ENCODE measurements at regions not wholly inside any gene's neighbourhood (a gene's known extent, or its start where the extent isn't known, plus 50 kb on each side); places are given as distances from the start of the nearest gene placed in this dataset.

GRCh38 chr6:110033101-110033500 is 55.0 kb downstream of the GPR6 start:
- no peak for DNase-seq
- no peaks in the 10 kb centered on the region for H3K27me3 Mint-ChIP-seq (ENCODE audit: low read depth)
- H3K4me3 Mint-ChIP-seq, result no peak overlapping the region
- no peak for ATAC-seq (replicated peaks in 1 of 2)
- H3K9me3 Mint-ChIP-seq, result no peaks in the 10 kb centered on the region
- no peaks in the 10 kb centered on the region for H3K4me1 Mint-ChIP-seq (ENCODE audit: low read depth)
- no peaks in the 10 kb centered on the region for H3K36me3 Mint-ChIP-seq (ENCODE audit: insufficient read depth in 2 of 2)
- H3K27ac Mint-ChIP-seq, result no peak overlapping the region

- Mint-ChIP-seq H3K4me3 (no peak overlapping the region), H3K27ac (no peak overlapping the region), H3K36me3 (ENCODE audit: insufficient read depth in 2 of 2) (no peaks in the 10 kb centered on the region), H3K9me3 (no peaks in the 10 kb centered on the region), H3K4me1 (ENCODE audit: low read depth) (peaks cover 5% of the 10 kb centered on the region), H3K27me3 (ENCODE audit: low read depth) (no peaks in the 10 kb centered on the region)
- DNase-seq, result no peak
- no peak for ATAC-seq (replicated peaks in 1 of 2)
These were observed 55.9 kb downstream of the GPR6 start for GRCh38 chr6:110033749-110034666.

- no peaks in the 10 kb centered on the region for H3K36me3 Mint-ChIP-seq (ENCODE audit: insufficient read depth in 2 of 2)
- no peaks in the 10 kb centered on the region for H3K9me3 Mint-ChIP-seq
- no peak overlapping the region for H3K4me3 Mint-ChIP-seq
- no peak for ATAC-seq (replicated peaks in 1 of 2)
- no peak overlapping the region for H3K27ac Mint-ChIP-seq
- H3K27me3 Mint-ChIP-seq (ENCODE audit: low read depth), result no peaks in the 10 kb centered on the region
- DNase-seq, result no peak
- peaks cover 11% of the 10 kb centered on the region for H3K4me1 Mint-ChIP-seq (ENCODE audit: low read depth)
These were observed 56.5 kb downstream of the GPR6 start for GRCh38 chr6:110034667-110035036.

GRCh38 chr6:110035321-110035720 is 57.2 kb downstream of the GPR6 start:
- H3K4me1 Mint-ChIP-seq (ENCODE audit: low read depth), result peaks cover 17% of the 10 kb centered on the region
- no peaks in the 10 kb centered on the region for H3K36me3 Mint-ChIP-seq (ENCODE audit: insufficient read depth in 2 of 2)
- no peak for DNase-seq
- H3K9me3 Mint-ChIP-seq, result no peaks in the 10 kb centered on the region
- no peak overlapping the region for H3K27ac Mint-ChIP-seq
- no peak overlapping the region for H3K4me3 Mint-ChIP-seq
- no peak for ATAC-seq (replicated peaks in 1 of 2)
- no peaks in the 10 kb centered on the region for H3K27me3 Mint-ChIP-seq (ENCODE audit: low read depth)

GRCh38 chr6:110036408-110037302 is 58.5 kb downstream of the GPR6 start:
- ATAC-seq (replicated peaks in 1 of 2) (no peak), DNase-seq (no peak)
- Mint-ChIP-seq H3K4me3 (no peak overlapping the region), H3K9me3 (no peaks in the 10 kb centered on the region), H3K27me3 (ENCODE audit: low read depth) (no peaks in the 10 kb centered on the region), H3K4me1 (ENCODE audit: low read depth) (peaks cover 17% of the 10 kb centered on the region), H3K27ac (no peak overlapping the region), H3K36me3 (ENCODE audit: insufficient read depth in 2 of 2) (no peaks in the 10 kb centered on the region)

GRCh38 chr6:110037726-110038295 is 59.7 kb downstream of the GPR6 start:
- no peak overlapping the region for H3K27ac Mint-ChIP-seq

GRCh38 chr6:110039364-110039980 is 61.4 kb downstream of the GPR6 start:
- H3K36me3 Mint-ChIP-seq (ENCODE audit: insufficient read depth in 2 of 2), result no peaks in the 10 kb centered on the region
- no peaks in the 10 kb centered on the region for H3K9me3 Mint-ChIP-seq
- DNase-seq (peak; percentile 85 to 87), ATAC-seq (replicated peaks in 1 of 2) (peak; percentile 86)
- peak overlapping the region; percentile 96 for H3K27ac Mint-ChIP-seq
- H3K4me3 Mint-ChIP-seq, result peak overlapping the region; percentile 88 to 91
- H3K4me1 Mint-ChIP-seq (ENCODE audit: low read depth), result peaks cover 17% of the 10 kb centered on the region
- no peaks in the 10 kb centered on the region for H3K27me3 Mint-ChIP-seq (ENCODE audit: low read depth)

More at GRCh38 chr6:110037726-110038295, 59.7 kb downstream of the GPR6 start:
- H3K27me3 Mint-ChIP-seq (ENCODE audit: low read depth), result no peaks in the 10 kb centered on the region
- DNase-seq (no peak), ATAC-seq (replicated peaks in 1 of 2) (no peak)
- H3K4me1 Mint-ChIP-seq (ENCODE audit: low read depth), result peaks cover 17% of the 10 kb centered on the region
- no peaks in the 10 kb centered on the region for H3K9me3 Mint-ChIP-seq
- no peaks in the 10 kb centered on the region for H3K36me3 Mint-ChIP-seq (ENCODE audit: insufficient read depth in 2 of 2)
- H3K4me3 Mint-ChIP-seq, result no peak overlapping the region

- H3K36me3 Mint-ChIP-seq (ENCODE audit: insufficient read depth in 2 of 2), result no peaks in the 10 kb centered on the region
- no peaks in the 10 kb centered on the region for H3K9me3 Mint-ChIP-seq
- H3K27me3 Mint-ChIP-seq (ENCODE audit: low read depth), result no peaks in the 10 kb centered on the region
- peak overlapping the region; percentile 88 to 91 for H3K4me3 Mint-ChIP-seq
- H3K4me1 Mint-ChIP-seq (ENCODE audit: low read depth), result peaks cover 17% of the 10 kb centered on the region
- peak; percentile 52 to 54 for DNase-seq
- peak; percentile 73 to 75 for ATAC-seq (replicated peaks in 1 of 2)
- peak overlapping the region; percentile 96 for H3K27ac Mint-ChIP-seq
These were observed 61.9 kb downstream of the GPR6 start for GRCh38 chr6:110039981-110040383.

GRCh38 chr6:110040716-110041115 is 62.6 kb downstream of the GPR6 start:
- Mint-ChIP-seq H3K36me3 (ENCODE audit: insufficient read depth in 2 of 2) (no peaks in the 10 kb centered on the region), H3K4me3 (peak overlapping the region; percentile 16 to 31), H3K4me1 (ENCODE audit: low read depth) (peaks cover 17% of the 10 kb centered on the region), H3K27ac (no peak overlapping the region), H3K9me3 (no peaks in the 10 kb centered on the region), H3K27me3 (ENCODE audit: low read depth) (no peaks in the 10 kb centered on the region)
- no peak for DNase-seq
- ATAC-seq (replicated peaks in 1 of 2), result no peak

- peak overlapping the region; percentile 16 to 31 for H3K4me3 Mint-ChIP-seq
These were observed 63.0 kb downstream of the GPR6 start for GRCh38 chr6:110041126-110041525.

GRCh38 chr6:110041830-110042229 is 63.7 kb downstream of the GPR6 start:
- Mint-ChIP-seq H3K36me3 (ENCODE audit: insufficient read depth in 2 of 2) (no peaks in the 10 kb centered on the region), H3K4me1 (ENCODE audit: low read depth) (peaks cover 17% of the 10 kb centered on the region), H3K9me3 (no peaks in the 10 kb centered on the region), H3K4me3 (no peak overlapping the region), H3K27me3 (ENCODE audit: low read depth) (no peaks in the 10 kb centered on the region), H3K27ac (no peak overlapping the region)
- no peak for DNase-seq
- ATAC-seq (replicated peaks in 1 of 2), result no peak

More at GRCh38 chr6:110041126-110041525, 63.0 kb downstream of the GPR6 start:
- Mint-ChIP-seq H3K4me1 (ENCODE audit: low read depth) (peaks cover 17% of the 10 kb centered on the region), H3K9me3 (no peaks in the 10 kb centered on the region), H3K36me3 (ENCODE audit: insufficient read depth in 2 of 2) (no peaks in the 10 kb centered on the region), H3K27me3 (ENCODE audit: low read depth) (no peaks in the 10 kb centered on the region), H3K27ac (no peak overlapping the region)
- ATAC-seq (replicated peaks in 1 of 2) (no peak), DNase-seq (no peak)

GRCh38 chr6:110042670-110043296 is 64.7 kb downstream of the GPR6 start:
- Mint-ChIP-seq H3K9me3 (no peaks in the 10 kb centered on the region), H3K36me3 (ENCODE audit: insufficient read depth in 2 of 2) (no peaks in the 10 kb centered on the region), H3K27ac (no peak overlapping the region), H3K4me1 (ENCODE audit: low read depth) (peaks cover 17% of the 10 kb centered on the region), H3K27me3 (ENCODE audit: low read depth) (no peaks in the 10 kb centered on the region), H3K4me3 (no peak overlapping the region)
- DNase-seq (no peak), ATAC-seq (replicated peaks in 1 of 2) (no peak)

All from activated T-cell treated with anti-CD3 and anti-CD28 coated beads, Interleukin-2, amount 50 U/mL, for 72 hours (primary cell).